Adrenal gland (tissue), 5 donors: ENCODE measurements at regions not wholly inside any gene's neighbourhood (a gene's known extent, or its start where the extent isn't known, plus 50 kb on each side); places are given as distances from the start of the nearest gene placed in this dataset.

Experiments
- CTCF ChIP-seq, 6 experiments: fragments of 450-650 bp in 4 of 6; fragments of 200-600 bp in 2 of 6; sonication (generic) in 1 of 6; IDR thresholded peaks; 1 replicate in 5 of 6; 2 replicates in 1 of 6; pipeline versions ENCODE4 v1.5.1 to v1.8.0; 2016 to 2021; ENCODE audit warnings: antibody characterized with exemption in 6 of 6, mild to moderate bottlenecking in 2 of 6, moderate library complexity in 1 of 6
- POLR2A ChIP-seq, 2 donors: fragments of 450-650 bp; IDR thresholded peaks; one replicate each; pipeline ENCODE4 v1.6.1; 2017; ENCODE audit warnings: antibody characterized with exemption in 2 of 2, mild to moderate bottlenecking in 2 of 2, moderate library complexity in 1 of 2
- donor health status: DM: no; HTN: no; CAD: no.

- TF ChIP-seq CTCF (IDR thresholded peaks at IDR 0.05) (no peak), POLR2A (IDR thresholded peaks at IDR 0.05) (no peak)
Measured at GRCh38 chr14:38605193-38606114, 349.6 kb upstream of the CLEC14A start.
